Gastrocnemius medialis (tissue), 4 donors: ENCODE measurements at regions not wholly inside any gene's neighbourhood (a gene's known extent, or its start where the extent isn't known, plus 50 kb on each side); places are given as distances from the start of the nearest gene placed in this dataset.

ENCODE experiments used
- ATAC-seq, 2 donors: fragments of 150-250 bp; one replicate each; pipeline ENCODE4 v1.9.1; 2016
- DNase-seq, 2 donors: peaks; one replicate each; pipeline ENCODE4 v3.0.0-alpha.2; 2019
- H3K27ac ChIP-seq, 4 donors: fragments of 200-600 bp; sonication (generic); 1 replicate in 1 of 4; 2 replicates in 3 of 4; pipeline ENCODE4 v1.5.1; 2016 to 2018; ENCODE audit warnings: mild to moderate bottlenecking in 2 of 4, moderate library complexity in 1 of 4
- H3K27me3 ChIP-seq, 3 donors: fragments of 200-600 bp; sonication (generic) in 2 of 3; 1 replicate in 1 of 3; 2 replicates in 2 of 3; pipeline versions ENCODE4 v1.5.1 to v1.6.0; 2016 to 2019; ENCODE audit warnings: mild to moderate bottlenecking in 1 of 3, moderate library complexity in 1 of 3
- H3K36me3 ChIP-seq, 2 donors: fragments of 200-600 bp; sonication (generic) in 1 of 2; one replicate each; pipeline ENCODE4 v1.5.1; 2017 to 2018
- H3K4me1 ChIP-seq, 2 donors: fragments of 200-600 bp; sonication (generic) in 1 of 2; one replicate each; pipeline ENCODE4 v1.5.1; 2016 to 2017; ENCODE audit warnings: mild to moderate bottlenecking in 2 of 2
- H3K4me3 ChIP-seq, 4 donors: fragments of 200-600 bp; sonication (generic) in 3 of 4; 1 replicate in 1 of 4; 2 replicates in 3 of 4; pipeline ENCODE4 v1.5.1; 2016 to 2019; ENCODE audit warnings: mild to moderate bottlenecking in 2 of 4
- H3K9me3 ChIP-seq, 3 donors: fragments of 200-600 bp; sonication (generic) in 2 of 3; 1 replicate in 1 of 3; 2 replicates in 2 of 3; pipeline ENCODE4 v1.5.1; 2016 to 2019
- CTCF ChIP-seq, 5 experiments: fragments of 450-650 bp in 3 of 5; fragments of 200-600 bp in 2 of 5; sonication (generic) in 2 of 5; IDR thresholded peaks in 4 of 5; conservative IDR thresholded peaks in 1 of 5; 1 replicate in 4 of 5; 2 replicates in 1 of 5; pipeline ENCODE4 v1.5.1; 2016 to 2019; ENCODE audit warnings: antibody characterized with exemption in 5 of 5, mild to moderate bottlenecking in 3 of 5, moderate library complexity in 3 of 5
- POLR2A ChIP-seq, 2 donors: fragments of 450-650 bp; IDR thresholded peaks; one replicate each; pipeline ENCODE4 v1.6.1; 2017; ENCODE audit warnings: antibody characterized with exemption in 2 of 2, mild to moderate bottlenecking in 2 of 2, moderate library complexity in 2 of 2
- in situ Hi-C, 4 donors: fragments of 200-750 bp; cut with MboI; loops; one replicate each; pipeline versions ENCODE4 v1.15.0 to v1.8.0; 2017; ENCODE audit warnings: low sequenced_read_pairs in 4 of 4
- intact Hi-C: fragments of 100-400 bp; cut with DNase I; formaldehyde crosslinking; loops from one replicate; pipeline ENCODE4 v1.15.1; 2023; ENCODE audit warnings: low total_unique reads

- peaks cover 7 to 19% (median 9%) of the 10 kb centered on the region in 3 donors for H3K27me3 ChIP-seq
These were observed 290.1 kb downstream of the BMP7 start for GRCh38 chr20:56976336-56976735.

GRCh38 chr20:56978475-56978874 is 288.0 kb downstream of the BMP7 start:
- ATAC-seq (no peak), DNase-seq (no peak)
- in situ Hi-C loops (no loop called here), intact Hi-C loops (no loop called here)
- no peaks in the 10 kb centered on the region for H3K9me3 ChIP-seq
- no peak overlapping the region for H3K27ac ChIP-seq
- H3K36me3 ChIP-seq, result no peaks in the 10 kb centered on the region
- H3K4me1 ChIP-seq, result no peaks in the 10 kb centered on the region
- peaks cover 2 to 17% (median 9%) of the 10 kb centered on the region in 3 donors for H3K27me3 ChIP-seq
- H3K4me3 ChIP-seq, result no peak overlapping the region
- TF ChIP-seq CTCF (IDR thresholded peaks at IDR 0.05 in 4 of 5, conservative IDR thresholded peaks at IDR 0.05 in 1 of 5), result no peak
- no peak for TF ChIP-seq POLR2A (IDR thresholded peaks at IDR 0.05)

More at GRCh38 chr20:56976336-56976735, 290.1 kb downstream of the BMP7 start:
- ATAC-seq (no peak), DNase-seq (no peak)
- intact Hi-C loops, result no loop called here
- Histone ChIP-seq H3K27ac (no peak overlapping the region), H3K4me3 (no peak overlapping the region), H3K4me1 (no peaks in the 10 kb centered on the region), H3K36me3 (no peaks in the 10 kb centered on the region), H3K9me3 (no peaks in the 10 kb centered on the region)
- TF ChIP-seq POLR2A (IDR thresholded peaks at IDR 0.05) (no peak), CTCF (IDR thresholded peaks at IDR 0.05 in 4 of 5, conservative IDR thresholded peaks at IDR 0.05 in 1 of 5) (no peak)
- in situ Hi-C loops, result no loop called here

- intact Hi-C loops, result no loop called here
These were observed 287.3 kb downstream of the BMP7 start for GRCh38 chr20:56979125-56979524.

GRCh38 chr20:56981301-56981700 is 285.1 kb downstream of the BMP7 start:
- intact Hi-C loops (no loop called here), in situ Hi-C loops (no loop called here)
- TF ChIP-seq CTCF (IDR thresholded peaks at IDR 0.05 in 4 of 5, conservative IDR thresholded peaks at IDR 0.05 in 1 of 5), result no peak
- no peak for TF ChIP-seq POLR2A (IDR thresholded peaks at IDR 0.05)
- Histone ChIP-seq H3K4me1 (no peaks in the 10 kb centered on the region), H3K36me3 (no peaks in the 10 kb centered on the region), H3K27ac (no peak overlapping the region), H3K9me3 (peaks cover 0 to 16% (median 0%) of the 10 kb centered on the region in 3 donors), H3K27me3 (peaks cover 0 to 5% (median 2%) of the 10 kb centered on the region in 3 donors), H3K4me3 (no peak overlapping the region)
- no peak for DNase-seq
- no peak for ATAC-seq

More at GRCh38 chr20:56979125-56979524, 287.3 kb downstream of the BMP7 start:
- Histone ChIP-seq H3K36me3 (no peaks in the 10 kb centered on the region), H3K9me3 (no peaks in the 10 kb centered on the region), H3K27ac (no peak overlapping the region), H3K4me3 (no peak overlapping the region), H3K27me3 (peaks cover 0 to 17% (median 9%) of the 10 kb centered on the region in 3 donors), H3K4me1 (no peaks in the 10 kb centered on the region)
- ATAC-seq (no peak), DNase-seq (no peak)
- TF ChIP-seq POLR2A (IDR thresholded peaks at IDR 0.05) (no peak), CTCF (IDR thresholded peaks at IDR 0.05 in 4 of 5, conservative IDR thresholded peaks at IDR 0.05 in 1 of 5) (no peak)
- in situ Hi-C loops, result no loop called here

- H3K27ac ChIP-seq, result no peak overlapping the region
- no peak for DNase-seq
- peaks cover 0 to 18% (median 0%) of the 10 kb centered on the region in 3 donors for H3K9me3 ChIP-seq
- ATAC-seq, result no peak
- no peaks in the 10 kb centered on the region for H3K27me3 ChIP-seq
- H3K4me1 ChIP-seq, result no peaks in the 10 kb centered on the region
- no peak overlapping the region for H3K4me3 ChIP-seq
- no peaks in the 10 kb centered on the region for H3K36me3 ChIP-seq
- in situ Hi-C loops (no loop called here), intact Hi-C loops (no loop called here)
- TF ChIP-seq POLR2A (IDR thresholded peaks at IDR 0.05) (no peak), CTCF (IDR thresholded peaks at IDR 0.05 in 4 of 5, conservative IDR thresholded peaks at IDR 0.05 in 1 of 5) (no peak)
These were observed 282.6 kb downstream of the BMP7 start for GRCh38 chr20:56983813-56984212.
